Activated CD4-positive, alpha-beta T cell treated with anti-CD3 and anti-CD28 coated beads, Interleukin-10, Interleukin-2, amounts not matched to agents 100 ng/mL and 50 ng/mL, durations not matched to agents 16 hours and 8 hours (primary cell): ENCODE measurements at regions not wholly inside any gene's neighbourhood (a gene's known extent, or its start where the extent isn't known, plus 50 kb on each side); places are given as distances from the start of the nearest gene placed in this dataset.

Experiments used
- DNase-seq: peaks from one replicate; pipeline ENCODE4 v3.0.0-alpha.2; 2020

- no peak for DNase-seq
Observed at GRCh38 chr17:31702041-31702440, 157.0 kb downstream of the COPRS start.

- DNase-seq: no peak
Observed at GRCh38 chr17:31700973-31701372, 158.1 kb downstream of the COPRS start.

GRCh38 chr17:31699886-31700285, 159.2 kb downstream of the COPRS start:
- no peak for DNase-seq

- DNase-seq: no peak
Observed at GRCh38 chr17:31699281-31699680, 159.8 kb downstream of the COPRS start.

GRCh38 chr17:31698751-31699150, 160.3 kb downstream of the COPRS start:
- no peak for DNase-seq

- no peak for DNase-seq
Observed at GRCh38 chr17:31697838-31698237, 161.2 kb downstream of the COPRS start.

GRCh38 chr17:31696703-31697325, 162.2 kb downstream of the COPRS start:
- DNase-seq: no peak

- no peak for DNase-seq
Observed at GRCh38 chr17:31696184-31696602, 162.9 kb downstream of the COPRS start.

GRCh38 chr17:31695456-31696090, 163.5 kb downstream of the COPRS start:
- no peak for DNase-seq

GRCh38 chr17:31693433-31694220, 165.4 kb downstream of the COPRS start:
- DNase-seq: no peak

- DNase-seq: no peak
Observed at GRCh38 chr17:31692632-31693031, 166.4 kb downstream of the COPRS start.

GRCh38 chr17:31692027-31692426, 167.0 kb downstream of the COPRS start:
- DNase-seq: no peak

- no peak for DNase-seq
Observed at GRCh38 chr17:31691251-31691905, 167.7 kb downstream of the COPRS start.

- no peak for DNase-seq
Observed at GRCh38 chr17:31690151-31690551, 168.9 kb downstream of the COPRS start.

- no peak for DNase-seq
Observed at GRCh38 chr17:31688701-31689100, 170.3 kb downstream of the COPRS start.

- no peak for DNase-seq
Observed at GRCh38 chr17:31687505-31688126, 171.4 kb downstream of the COPRS start.

GRCh38 chr17:31686495-31686894, 172.5 kb downstream of the COPRS start:
- no peak for DNase-seq

GRCh38 chr17:31684901-31685300, 174.1 kb downstream of the COPRS start:
- DNase-seq: no peak

- peak; percentile 77 for DNase-seq
Observed at GRCh38 chr17:31680126-31680525, 178.9 kb downstream of the COPRS start.

GRCh38 chr17:31679667-31680066, 179.4 kb downstream of the COPRS start:
- no peak for DNase-seq

- no peak for DNase-seq
Observed at GRCh38 chr17:31678431-31678830, 180.6 kb downstream of the COPRS start.

- no peak for DNase-seq
Observed at GRCh38 chr17:31677681-31678080, 181.4 kb downstream of the COPRS start.

GRCh38 chr17:31677036-31677435, 182.0 kb downstream of the COPRS start:
- DNase-seq: no peak
